Adrenal gland (tissue), 9 donors: ENCODE measurements at regions not wholly inside any gene's neighbourhood (a gene's known extent, or its start where the extent isn't known, plus 50 kb on each side); places are given as distances from the start of the nearest gene placed in this dataset.
A peak's percentile ranks its signal among the peaks of the same experiment; 100 is the strongest.

Source experiments
- DNase-seq, 7 donors: peaks; one replicate each; pipeline ENCODE4 v3.0.0-alpha.2; 2019 to 2020
- H3K27ac ChIP-seq, 5 donors: fragments of 200-600 bp; sonication (generic) in 4 of 5; 1 replicate in 3 of 5; 2 replicates in 2 of 5; pipeline versions ENCODE4 v1.5.1 to v1.8.0; 2016 to 2020; ENCODE audit warnings: mild to moderate bottlenecking in 1 of 5
- H3K27me3 ChIP-seq: fragments of 200-600 bp; 2 replicates; pipeline ENCODE4 v1.8.0; 2021
- H3K36me3 ChIP-seq, 2 donors: fragments of 200-600 bp; replicated peaks in 1 of 2; 1 replicate in 1 of 2; 2 replicates in 1 of 2; pipeline versions ENCODE4 v1.5.1 to v1.8.0; 2018 to 2022
- H3K4me1 ChIP-seq, 2 donors: fragments of 200-600 bp; replicated peaks in 1 of 2; 1 replicate in 1 of 2; 2 replicates in 1 of 2; pipeline versions ENCODE4 v1.5.1 to v1.8.0; 2018 to 2021
- H3K4me3 ChIP-seq, 4 donors: fragments of 200-600 bp; sonication (generic) in 3 of 4; one replicate each; pipeline ENCODE4 v1.5.1; 2016 to 2018
- H3K9me3 ChIP-seq, 3 donors: fragments of 200-600 bp; sonication (generic) in 1 of 3; replicated peaks in 1 of 3; 1 replicate in 2 of 3; 2 replicates in 1 of 3; pipeline versions ENCODE4 v1.5.1 to v1.8.0; 2016 to 2021
- POLR2A ChIP-seq, 2 donors: fragments of 450-650 bp; IDR thresholded peaks; one replicate each; pipeline ENCODE4 v1.6.1; 2017; ENCODE audit warnings: antibody characterized with exemption in 2 of 2, mild to moderate bottlenecking in 2 of 2, moderate library complexity in 1 of 2
- WGBS, 4 donors: extraction: QIAGEN DNeasy Blood & Tissue Kit in 2 of 4; methylation state at CpG; one replicate each; pipeline versions ENCODE4 v1.1.5 to v1.1.7; 2013 to 2017; 5-methylcytosine and 5-hydroxymethylcytosine counted together
- intact Hi-C, 2 donors: fragments of 100-400 bp; cut with DNase I; formaldehyde crosslinking; loops; one replicate each; pipeline versions ENCODE4 v1.14.1 to v1.15.0; 2022 to 2023
- small RNA-seq, 2 donors: library from RNA; depleted of rRNA; stranded (forward); fragments of <200 nt; gene quantifications; one replicate each; pipeline ENCODE3, GENCODE V24; 2016
- TF ChIP-seq, protein P1 (sequence below), 6 experiments: fragments of 450-650 bp in 4 of 6; fragments of 200-600 bp in 2 of 6; sonication (generic) in 1 of 6; IDR thresholded peaks; 1 replicate in 5 of 6; 2 replicates in 1 of 6; pipeline versions ENCODE4 v1.5.1 to v1.8.0; 2016 to 2021; ENCODE audit warnings: antibody characterized with exemption in 6 of 6, mild to moderate bottlenecking in 2 of 6, moderate library complexity in 1 of 6
- donor health status: healthy with polysubstance abuse.
- donor health status: Bipolar disorder and iron deficiency.
- donor health status: DM: yes; HTN: yes; CAD: no.
- donor health status: DM: no; HTN: no; CAD: no.
- donor health status: DM: no; HTN: no; CAD: no.

DNA sequence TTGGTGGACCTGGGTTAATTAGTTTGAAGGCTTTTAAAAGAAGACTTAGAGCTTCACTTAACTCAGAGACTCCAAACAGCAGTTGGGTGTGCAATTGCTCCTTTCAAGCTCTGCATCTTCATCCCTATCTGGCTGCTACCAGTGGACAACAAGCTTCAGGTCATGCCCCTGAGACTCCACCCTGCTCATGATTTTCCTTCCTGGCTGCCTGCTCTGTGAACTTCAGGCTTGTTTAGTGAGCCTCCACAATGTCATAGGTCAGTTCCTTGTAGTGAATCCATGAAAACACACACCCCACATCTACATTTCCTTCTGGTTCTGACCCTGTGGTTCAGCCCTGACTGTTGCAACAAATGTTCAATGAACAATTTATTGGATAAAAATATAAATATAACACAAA, 61.1 kb upstream of the MARCKS start:
- no peaks in the 10 kb centered on the region for H3K4me1 ChIP-seq
- H3K27ac ChIP-seq, result no peak overlapping the region
- no peaks in the 10 kb centered on the region for H3K9me3 ChIP-seq
- no peak for TF ChIP-seq POLR2A (IDR thresholded peaks at IDR 0.05)
- TF ChIP-seq, protein P1, sequence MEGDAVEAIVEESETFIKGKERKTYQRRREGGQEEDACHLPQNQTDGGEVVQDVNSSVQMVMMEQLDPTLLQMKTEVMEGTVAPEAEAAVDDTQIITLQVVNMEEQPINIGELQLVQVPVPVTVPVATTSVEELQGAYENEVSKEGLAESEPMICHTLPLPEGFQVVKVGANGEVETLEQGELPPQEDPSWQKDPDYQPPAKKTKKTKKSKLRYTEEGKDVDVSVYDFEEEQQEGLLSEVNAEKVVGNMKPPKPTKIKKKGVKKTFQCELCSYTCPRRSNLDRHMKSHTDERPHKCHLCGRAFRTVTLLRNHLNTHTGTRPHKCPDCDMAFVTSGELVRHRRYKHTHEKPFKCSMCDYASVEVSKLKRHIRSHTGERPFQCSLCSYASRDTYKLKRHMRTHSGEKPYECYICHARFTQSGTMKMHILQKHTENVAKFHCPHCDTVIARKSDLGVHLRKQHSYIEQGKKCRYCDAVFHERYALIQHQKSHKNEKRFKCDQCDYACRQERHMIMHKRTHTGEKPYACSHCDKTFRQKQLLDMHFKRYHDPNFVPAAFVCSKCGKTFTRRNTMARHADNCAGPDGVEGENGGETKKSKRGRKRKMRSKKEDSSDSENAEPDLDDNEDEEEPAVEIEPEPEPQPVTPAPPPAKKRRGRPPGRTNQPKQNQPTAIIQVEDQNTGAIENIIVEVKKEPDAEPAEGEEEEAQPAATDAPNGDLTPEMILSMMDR (IDR thresholded peaks at IDR 0.05), result no peak
- H3K27me3 ChIP-seq, result no peaks in the 10 kb centered on the region
- DNase-seq, result no peak
- no peak overlapping the region for H3K4me3 ChIP-seq
- no peaks in the 10 kb centered on the region for H3K36me3 ChIP-seq
- intact Hi-C loops, result no loop called here

DNA sequence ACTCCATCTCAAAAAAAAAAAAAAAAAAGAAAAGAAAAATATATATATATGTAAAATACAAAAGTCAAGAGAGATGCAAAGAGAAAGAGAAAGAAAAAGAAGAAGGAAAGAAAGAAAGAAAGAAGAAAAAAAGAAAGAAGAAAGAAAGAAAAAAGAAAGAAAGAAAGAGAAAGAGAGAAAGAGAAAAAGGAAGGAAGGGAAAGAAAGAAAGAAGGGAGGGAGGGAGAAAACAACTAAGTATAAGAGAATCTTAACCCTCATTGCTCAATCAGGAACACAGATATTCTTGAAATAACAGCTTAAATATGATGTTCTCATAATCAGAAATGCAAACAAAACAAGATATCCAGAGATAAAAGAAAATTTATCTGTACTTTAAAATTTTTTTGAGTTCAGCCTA, 54.4 kb upstream of the MARCKS start:
- no peak for TF ChIP-seq POLR2A (IDR thresholded peaks at IDR 0.05)
- TF ChIP-seq, protein P1 (IDR thresholded peaks at IDR 0.05), result no peak
- Histone ChIP-seq H3K9me3 (no peaks in the 10 kb centered on the region), H3K4me3 (no peak overlapping the region), H3K36me3 (no peaks in the 10 kb centered on the region), H3K4me1 (no peaks in the 10 kb centered on the region), H3K27ac (no peak overlapping the region), H3K27me3 (no peaks in the 10 kb centered on the region)
- no peak for DNase-seq
- intact Hi-C loops, result no loop called here

DNA sequence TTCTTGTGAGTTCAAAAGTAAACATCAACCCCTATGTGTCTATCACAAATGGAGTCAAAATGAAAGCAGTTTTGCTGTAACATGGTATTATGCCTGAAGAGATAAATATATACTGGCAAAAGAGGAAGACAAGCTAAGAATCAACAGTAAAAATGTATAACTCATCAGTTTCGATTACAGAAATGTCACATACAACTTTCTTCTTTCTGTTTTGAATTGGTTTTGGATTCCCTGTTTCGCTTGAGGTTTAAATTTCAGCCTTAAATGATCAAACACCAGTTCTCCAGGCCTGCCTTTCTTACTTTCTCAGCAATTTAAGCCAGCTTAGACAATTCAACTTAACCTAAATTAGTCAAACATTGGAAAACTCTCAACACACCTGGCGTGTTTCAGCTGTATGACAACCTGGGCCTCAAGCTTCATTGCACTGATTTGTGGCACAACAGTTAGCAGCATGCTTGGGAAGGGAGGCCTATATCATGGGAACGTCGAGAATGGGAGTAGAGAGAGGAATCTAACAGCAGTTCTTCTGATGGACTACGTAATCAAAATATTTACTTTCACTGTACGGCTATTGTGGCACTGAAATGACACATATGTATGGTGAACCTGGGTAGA, 51.9 kb upstream of the MARCKS start:
- Histone ChIP-seq H3K36me3 (no peaks in the 10 kb centered on the region), H3K4me3 (no peak overlapping the region), H3K27ac (peak overlapping the region in 3 of 5 donors; percentile 32 to 63 (median 34)), H3K4me1 (no peaks in the 10 kb centered on the region), H3K9me3 (no peaks in the 10 kb centered on the region), H3K27me3 (no peaks in the 10 kb centered on the region)
- TF ChIP-seq, protein P1 (IDR thresholded peaks at IDR 0.05), result no peak
- no peak for TF ChIP-seq POLR2A (IDR thresholded peaks at IDR 0.05)
- WGBS, 4 donors, result 69 to 76% (median 75%) methylated on average over 7 of the region's 7 CpGs
- DNase-seq, result no peak
- intact Hi-C loops, result no loop called here

DNA sequence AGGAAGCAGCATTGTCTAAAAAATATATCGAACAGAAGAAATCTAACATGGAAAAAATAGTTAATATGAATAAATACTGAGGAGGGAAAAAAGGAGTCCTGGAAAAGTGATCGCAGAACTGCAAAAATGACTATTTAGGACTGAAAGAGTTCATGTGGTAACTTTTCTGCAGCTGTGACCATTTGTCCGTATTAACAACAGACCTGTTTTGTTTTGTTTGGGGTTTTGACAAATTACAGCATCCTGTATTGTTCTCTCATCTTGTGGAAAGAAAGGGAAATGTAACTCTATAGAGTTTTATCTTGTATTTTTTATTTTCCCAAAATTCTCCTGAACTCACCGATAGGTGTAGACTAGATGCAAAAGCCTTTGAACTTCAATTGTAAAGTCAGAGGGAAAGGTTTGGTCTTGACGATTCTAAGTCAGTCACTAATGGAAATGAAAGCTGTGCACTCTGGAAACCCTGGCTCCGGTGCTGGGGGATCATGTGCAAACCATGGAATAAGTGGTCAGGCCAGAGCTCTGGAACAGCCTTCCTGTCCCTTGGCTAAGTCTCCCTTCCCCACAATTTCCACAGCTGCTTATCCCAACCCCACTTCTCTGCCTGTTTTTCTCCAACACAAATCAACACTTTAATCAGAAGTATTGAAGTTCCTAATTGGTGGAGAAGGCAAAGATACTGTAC, 51.2 kb upstream of the MARCKS start:
- Histone ChIP-seq H3K36me3 (no peaks in the 10 kb centered on the region), H3K27ac (peak overlapping the region in 2 of 5 donors; percentile 32 to 34), H3K9me3 (no peaks in the 10 kb centered on the region), H3K4me1 (no peaks in the 10 kb centered on the region), H3K4me3 (no peak overlapping the region), H3K27me3 (no peaks in the 10 kb centered on the region)
- no peak for DNase-seq
- intact Hi-C loops, result no loop called here
- TF ChIP-seq POLR2A (IDR thresholded peaks at IDR 0.05), result no peak
- TF ChIP-seq, protein P1 (IDR thresholded peaks at IDR 0.05), result no peak
- 79 to 82% (median 81%) methylated on average over 6 of the region's 6 CpGs for WGBS, 4 donors

Small RNA genes in the stretch of these regions (small RNA-seq; reads per million reads assigned to genes)
- 0 to 0.08 reads per million in 2 donors for gene RNU6-1163P
